Retinal pigment epithelial cell (primary cell): ENCODE measurements at regions not wholly inside any gene's neighbourhood (a gene's known extent, or its start where the extent isn't known, plus 50 kb on each side); places are given as distances from the start of the nearest gene placed in this dataset.

ENCODE experiments used
- DNase-seq: peaks from one replicate; pipeline ENCODE4 v3.0.0-alpha.2; 2010; ENCODE audit warnings: low read depth
- H3K4me3 ChIP-seq: 2 replicates; pipeline ENCODE4 v1.5.1; 2011; ENCODE audit warnings: mild to moderate bottlenecking, low read length, control low read depth, moderate library complexity
- CTCF ChIP-seq: conservative IDR thresholded peaks from 2 replicates; pipeline ENCODE4 v1.5.1; 2011; ENCODE audit warnings: low read depth, low read length, control low read depth, inconsistent platforms

GRCh38 chr2:239824046-239824694 is 201.0 kb downstream of the NDUFA10 start:
- no peak overlapping the region for H3K4me3 ChIP-seq
- DNase-seq: no peak
- TF ChIP-seq CTCF: no peak

- no peak overlapping the region for H3K4me3 ChIP-seq
- no peak for DNase-seq
- no peak for TF ChIP-seq CTCF
Measured at GRCh38 chr2:239822146-239822831, 202.9 kb downstream of the NDUFA10 start.

DNA sequence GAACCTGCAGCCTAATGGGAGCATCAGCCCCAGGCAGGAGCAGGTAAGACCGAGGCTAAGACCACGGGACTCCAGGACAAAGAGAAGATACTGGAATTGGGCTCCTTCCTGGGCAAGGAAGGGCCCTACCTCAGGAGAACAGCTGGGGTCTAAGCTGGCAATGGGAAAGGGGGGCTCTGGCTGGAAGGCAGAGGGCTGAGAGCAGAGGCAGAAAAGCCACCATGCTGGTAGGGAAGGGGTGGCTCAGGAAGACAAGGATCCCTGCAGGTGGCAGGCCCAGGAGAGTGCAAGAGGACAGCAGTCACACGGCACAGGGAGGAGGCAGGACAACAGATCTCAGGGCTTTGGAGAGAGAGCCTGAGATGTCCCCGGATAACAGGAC is 203.5 kb downstream of the NDUFA10 start:
- H3K4me3 ChIP-seq: no peak overlapping the region
- no peak for TF ChIP-seq CTCF
- no peak for DNase-seq

- DNase-seq: no peak
- TF ChIP-seq CTCF: no peak
- H3K4me3 ChIP-seq: no peak overlapping the region
Measured at GRCh38 chr2:239820836-239821693, 204.1 kb downstream of the NDUFA10 start.

GRCh38 chr2:239819974-239820555 is 205.1 kb downstream of the NDUFA10 start:
- no peak overlapping the region for H3K4me3 ChIP-seq
- DNase-seq: no peak
- no peak for TF ChIP-seq CTCF

DNA sequence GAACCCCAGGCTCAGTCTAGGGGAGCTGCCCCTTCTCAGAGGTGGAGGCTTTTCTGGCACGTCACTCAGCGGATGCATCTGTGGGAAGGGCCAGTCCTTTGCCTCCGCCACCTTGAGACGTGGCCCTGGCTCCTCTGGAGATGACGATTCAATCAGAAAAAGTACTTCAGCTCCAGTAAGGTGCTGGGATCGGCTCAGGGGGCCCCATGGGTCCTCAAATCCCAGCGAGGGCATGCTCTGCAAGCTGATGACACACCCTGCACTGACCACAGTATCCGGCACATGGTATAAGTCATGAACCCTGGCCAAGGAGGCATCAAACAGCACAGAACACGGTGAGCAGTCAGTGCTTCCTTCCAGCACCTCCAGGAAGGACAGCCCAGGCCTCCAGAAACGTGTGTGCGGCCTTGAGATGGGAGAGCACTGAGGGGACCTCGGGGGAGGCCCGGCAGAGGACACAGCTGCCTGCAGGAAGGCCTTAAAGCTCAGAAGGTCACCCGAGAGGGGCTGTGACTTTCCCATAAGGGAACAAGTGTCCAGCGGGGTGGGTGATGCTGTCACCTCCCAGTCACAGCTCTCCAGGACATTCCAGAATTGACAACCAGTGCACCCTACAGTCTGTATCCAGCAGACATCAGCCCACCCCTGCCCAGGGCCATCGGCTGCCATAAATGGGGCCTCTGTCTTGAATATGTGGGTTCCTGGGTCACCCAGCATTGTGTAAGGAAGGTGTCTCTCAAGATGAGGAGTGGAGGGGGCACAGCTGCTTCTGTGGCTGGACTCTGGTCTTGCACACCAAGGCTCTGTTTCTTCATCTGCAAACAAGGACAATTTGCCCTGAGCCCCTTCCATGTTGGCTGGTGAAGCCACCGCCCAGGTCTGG is 205.8 kb downstream of the NDUFA10 start:
- no peak overlapping the region for H3K4me3 ChIP-seq
- TF ChIP-seq CTCF: no peak
- no peak for DNase-seq
